PFSK-1 (cell line): ENCODE measurements at regions not wholly inside any gene's neighbourhood (a gene's known extent, or its start where the extent isn't known, plus 50 kb on each side); places are given as distances from the start of the nearest gene placed in this dataset.

Source experiments
- POLR2AphosphoS5 ChIP-seq: IDR thresholded peaks from 2 replicates; pipeline ENCODE4 v1.6.1; 2012; ENCODE audit warnings: low read depth, mild to moderate bottlenecking, control low read depth, low read length, moderate library complexity
- SIN3A ChIP-seq: IDR thresholded peaks from 2 replicates; pipeline ENCODE4 v1.6.1; 2012; ENCODE audit warnings: mild to moderate bottlenecking, low read length, moderate library complexity, borderline replicate concordance; ENCODE audit not compliant: insufficient read depth

DNA sequence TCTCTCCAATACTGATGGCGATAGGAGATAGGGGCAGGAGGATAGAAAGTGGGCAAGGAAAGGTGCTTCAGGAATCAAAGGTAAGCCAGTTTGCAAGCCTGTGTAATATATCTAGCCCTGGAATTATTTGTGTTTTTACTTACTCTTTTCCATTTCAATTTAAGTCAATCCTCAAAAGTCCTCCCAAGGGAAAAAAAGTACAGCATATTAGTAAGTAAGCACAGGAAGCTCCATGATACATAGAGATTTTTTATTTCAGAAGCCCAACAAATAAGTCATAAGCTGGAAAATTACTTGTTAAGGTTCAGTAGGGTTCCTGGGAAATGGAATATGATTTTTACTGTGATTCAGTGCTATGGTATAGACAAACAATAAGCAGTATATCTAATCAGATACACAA, 337.7 kb upstream of the DUSP10 start:
- TF ChIP-seq POLR2AphosphoS5 (no peak), SIN3A (no peak)
